ENCODE measurements at regions not wholly inside any gene's neighbourhood (a gene's known extent, or its start where the extent isn't known, plus 50 kb on each side); places are given as distances from the start of the nearest gene placed in this dataset.

- FAIRE-seq: no peak
- Histone ChIP-seq H3K36me3 (ENCODE audit: control insufficient read depth in 2 of 4, insufficient read depth in 4 of 4, low read length in 3 of 4) (no peaks in the 10 kb centered on the region), H2AFZ (ENCODE audit: low read length) (no peak overlapping the region), H2BK5ac (ENCODE audit: low read depth, low read length) (no peak overlapping the region), H2BK120ac (replicated peaks; ENCODE audit: low read depth, low read length) (no peak overlapping the region), H2BK15ac (ENCODE audit: low read length) (no peak overlapping the region), H2BK20ac (ENCODE audit: low read length) (no peak overlapping the region), H3K18ac (ENCODE audit: extremely low read depth, low read length) (no peak overlapping the region), H3K4me3 (ENCODE audit: extremely low read depth in 1 of 4, insufficient read depth in 2 of 4, low read depth in 3 of 4, low read length in 4 of 4) (no peak overlapping the region), H3K9me3 (ENCODE audit: insufficient read depth in 2 of 2, low read depth in 1 of 2, low read length in 1 of 2) (no peaks in the 10 kb centered on the region), H3K56ac (replicated peaks; ENCODE audit: insufficient read length, low read depth, low read length) (no peak overlapping the region), H3K23me2 (ENCODE audit: low read depth, low read length) (no peaks in the 10 kb centered on the region; the same call in 1 of the 2 replicates), H4K91ac (replicated peaks; ENCODE audit: insufficient read length, low read length) (no peak overlapping the region), H2BK12ac (ENCODE audit: low read depth, low read length) (no peak overlapping the region), H4K8ac (ENCODE audit: extremely low read depth, insufficient read depth, low read length) (no peak overlapping the region), H3K14ac (ENCODE audit: insufficient read length) (no peak overlapping the region), H3K9ac (replicated peaks in 1 of 4; ENCODE audit: extremely low read depth in 1 of 4, low read depth in 3 of 4, low read length in 3 of 4) (no peak overlapping the region), H4K5ac (ENCODE audit: insufficient read length, low read depth, low read length) (no peak overlapping the region), H3K23ac (ENCODE audit: insufficient read length) (no peak overlapping the region), H3K4me1 (replicated peaks in 1 of 4; ENCODE audit: control insufficient read depth in 3 of 4, insufficient read depth in 4 of 4, low read length in 3 of 4) (no peaks in the 10 kb centered on the region), H3K4me2 (ENCODE audit: insufficient read depth in 1 of 2, low read depth in 2 of 2, low read length in 2 of 2) (no peak overlapping the region), H3K79me1 (ENCODE audit: low read depth, low read length) (no peaks in the 10 kb centered on the region), H2AK5ac (ENCODE audit: low read depth, low read length) (no peak overlapping the region), H3K79me2 (ENCODE audit: control insufficient read depth in 1 of 2, insufficient read depth in 2 of 2, low read length in 2 of 2) (no peaks in the 10 kb centered on the region), H3K27me3 (replicated peaks in 1 of 4; ENCODE audit: control insufficient read depth in 3 of 4, extremely low read depth in 1 of 4, insufficient read depth in 3 of 4, low read length in 3 of 4) (no peaks in the 10 kb centered on the region; a peak in 1 of 7 replicates), H3K4ac (replicated peaks; ENCODE audit: insufficient read length, low read depth, low read length) (no peak overlapping the region), H3K27ac (ENCODE audit: low read depth, low read length) (no peak overlapping the region), H4K20me1 (replicated peaks in 1 of 2; ENCODE audit: control insufficient read depth in 1 of 2, insufficient read depth in 2 of 2, low read length in 2 of 2) (no peaks in the 10 kb centered on the region)
- 87% methylated on average over 4 of the region's 4 CpGs; no CpG with 5 or more reads in 1 of the 2 experiments for WGBS, 2 experiments (ENCODE audit: extremely low coverage in 1 of 2, insufficient coverage in 1 of 2, insufficient read length in 1 of 2, insufficient replicate concordance in 2 of 2, low coverage in 1 of 2, low lambda C conversion rate in 2 of 2, missing lambda C conversion rate in 1 of 2)
- POLR2A ChIA-PET (ENCODE audit: partially characterized antibody): no interaction called here
- TF ChIP-seq MAFK (IDR thresholded peaks at IDR 0.05; ENCODE audit: low read depth, low read length) (no peak), POU5F1 (IDR thresholded peaks at IDR 0.05; ENCODE audit: low read depth, low read length) (no peak), POLR2AphosphoS5 (IDR thresholded peaks at IDR 0.05; ENCODE audit: low read depth, low read length) (no peak), CEBPB (IDR thresholded peaks at IDR 0.05; ENCODE audit: low read depth, low read length) (no peak), USF2 (IDR thresholded peaks at IDR 0.05; ENCODE audit: low read length) (no peak)
- CTCF ChIA-PET (ENCODE audit: partially characterized antibody): no interaction called here
- DNase-seq (ENCODE audit: low read depth in 1 of 2, low spot score in 2 of 2): no peak
Observed at GRCh38 chr1:95375174-95375573, 141.2 kb downstream of the RWDD3 start.

Measured in H1 (cell line).